ENCODE measurements at regions not wholly inside any gene's neighbourhood (a gene's known extent, or its start where the extent isn't known, plus 50 kb on each side); places are given as distances from the start of the nearest gene placed in this dataset.

- no peaks in the 10 kb centered on the region for H3K27me3 ChIP-seq (ENCODE audit: insufficient read depth, low read length, poor library complexity, severe bottlenecking)
- H3F3A ChIP-seq (ENCODE audit: low read depth) = peaks cover 4% of the 10 kb centered on the region; the same call in 1 of the 2 replicates
- H4K20me1 ChIP-seq (ENCODE audit: insufficient read depth, low read length, poor library complexity, severe bottlenecking) = no peaks in the 10 kb centered on the region
- H3K4me1 ChIP-seq (ENCODE audit: insufficient read depth, low read length, poor library complexity, severe bottlenecking) = peaks cover 39% of the 10 kb centered on the region
- peak overlapping the region; percentile 72 for H3K9ac ChIP-seq (ENCODE audit: low read depth, low read length, poor library complexity, severe bottlenecking)
- no peak overlapping the region for H2AFZ ChIP-seq (ENCODE audit: low read length)
- no peaks in the 10 kb centered on the region for H3K9me2 ChIP-seq (replicated peaks; ENCODE audit: low read depth, low read length)
- peak overlapping the region; percentile 85 for H3K4me2 ChIP-seq (ENCODE audit: low read depth, low read length, poor library complexity, severe bottlenecking)
- no peaks in the 10 kb centered on the region for H3K36me3 ChIP-seq (ENCODE audit: insufficient read depth, low read length)
- H3K79me2 ChIP-seq (ENCODE audit: insufficient read depth, low read length) = no peaks in the 10 kb centered on the region
- TF ChIP-seq EZH2phosphoT487 (IDR thresholded peaks at IDR 0.05; ENCODE audit: borderline replicate concordance) (no peak), CTCF (conservative IDR thresholded peaks at IDR 0.05; ENCODE audit: low read length) (no peak)
- peak overlapping the region; percentile 74 for H3K4me3 ChIP-seq (ENCODE audit: low read length, poor library complexity, severe bottlenecking)
- no peaks in the 10 kb centered on the region for H3K9me3 ChIP-seq (ENCODE audit: insufficient read depth, low read depth, low read length)
Measured at GRCh38 chr13:99655351-99656091, 154.2 kb downstream of the TM9SF2 start.

GRCh38 chr13:99654076-99654475, 152.8 kb downstream of the TM9SF2 start:
- Histone ChIP-seq H3K9me2 (replicated peaks; ENCODE audit: low read depth, low read length) (no peaks in the 10 kb centered on the region), H3K4me1 (ENCODE audit: insufficient read depth, low read length, poor library complexity, severe bottlenecking) (peaks cover 31% of the 10 kb centered on the region)

GRCh38 chr13:99653526-99653925, 152.3 kb downstream of the TM9SF2 start:
- no peak overlapping the region for H3K9ac ChIP-seq (ENCODE audit: low read depth, low read length, poor library complexity, severe bottlenecking)
- no peaks in the 10 kb centered on the region for H3K27me3 ChIP-seq (ENCODE audit: insufficient read depth, low read length, poor library complexity, severe bottlenecking)
- H4K20me1 ChIP-seq (ENCODE audit: insufficient read depth, low read length, poor library complexity, severe bottlenecking) = no peaks in the 10 kb centered on the region
- no peak overlapping the region for H3K4me3 ChIP-seq (ENCODE audit: low read length, poor library complexity, severe bottlenecking)
- H3K36me3 ChIP-seq (ENCODE audit: insufficient read depth, low read length) = no peaks in the 10 kb centered on the region
- no peak overlapping the region for H2AFZ ChIP-seq (ENCODE audit: low read length)
- H3K4me2 ChIP-seq (ENCODE audit: low read depth, low read length, poor library complexity, severe bottlenecking) = no peak overlapping the region
- no peak for TF ChIP-seq EZH2phosphoT487 (IDR thresholded peaks at IDR 0.05; ENCODE audit: borderline replicate concordance)
- H3K9me2 ChIP-seq (replicated peaks; ENCODE audit: low read depth, low read length) = no peaks in the 10 kb centered on the region
- peaks cover 4% of the 10 kb centered on the region; the same call in 1 of the 2 replicates for H3F3A ChIP-seq (ENCODE audit: low read depth)
- H3K9me3 ChIP-seq (ENCODE audit: insufficient read depth, low read depth, low read length) = no peaks in the 10 kb centered on the region
- H3K79me2 ChIP-seq (ENCODE audit: insufficient read depth, low read length) = no peaks in the 10 kb centered on the region
- H3K4me1 ChIP-seq (ENCODE audit: insufficient read depth, low read length, poor library complexity, severe bottlenecking) = peaks cover 28% of the 10 kb centered on the region

More at GRCh38 chr13:99654076-99654475, 152.8 kb downstream of the TM9SF2 start:
- no peak overlapping the region for H2AFZ ChIP-seq (ENCODE audit: low read length)
- no peaks in the 10 kb centered on the region for H3K79me2 ChIP-seq (ENCODE audit: insufficient read depth, low read length)
- TF ChIP-seq CTCF (conservative IDR thresholded peaks at IDR 0.05; ENCODE audit: low read length) (no peak), EZH2phosphoT487 (IDR thresholded peaks at IDR 0.05; ENCODE audit: borderline replicate concordance) (no peak)
- no peak overlapping the region for H3K4me2 ChIP-seq (ENCODE audit: low read depth, low read length, poor library complexity, severe bottlenecking)
- no peaks in the 10 kb centered on the region for H3K9me3 ChIP-seq (ENCODE audit: insufficient read depth, low read depth, low read length)
- no peaks in the 10 kb centered on the region for H3K36me3 ChIP-seq (ENCODE audit: insufficient read depth, low read length)
- H3K9ac ChIP-seq (ENCODE audit: low read depth, low read length, poor library complexity, severe bottlenecking) = no peak overlapping the region
- H3F3A ChIP-seq (ENCODE audit: low read depth) = peaks cover 4% of the 10 kb centered on the region; the same call in 1 of the 2 replicates
- H3K4me3 ChIP-seq (ENCODE audit: low read length, poor library complexity, severe bottlenecking) = no peak overlapping the region
- no peaks in the 10 kb centered on the region for H4K20me1 ChIP-seq (ENCODE audit: insufficient read depth, low read length, poor library complexity, severe bottlenecking)
- H3K27me3 ChIP-seq (ENCODE audit: insufficient read depth, low read length, poor library complexity, severe bottlenecking) = no peaks in the 10 kb centered on the region

Data from Loucy (cell line).